Fibroblast of peridontal ligament (primary cell): ENCODE measurements at regions not wholly inside any gene's neighbourhood (a gene's known extent, or its start where the extent isn't known, plus 50 kb on each side); places are given as distances from the start of the nearest gene placed in this dataset.
A peak's percentile ranks its signal among the peaks of the same experiment; 100 is the strongest.
"Not testable (repeated sequence)": the region's sequence is repeated elsewhere in the genome, so short reads cannot be mapped to it uniquely, and the experiment has no call there.

ENCODE experiments used
- DNase-seq: peaks from one replicate; pipeline ENCODE4 v3.0.0-alpha.2; 2010; ENCODE audit errors: extremely low read depth

DNA sequence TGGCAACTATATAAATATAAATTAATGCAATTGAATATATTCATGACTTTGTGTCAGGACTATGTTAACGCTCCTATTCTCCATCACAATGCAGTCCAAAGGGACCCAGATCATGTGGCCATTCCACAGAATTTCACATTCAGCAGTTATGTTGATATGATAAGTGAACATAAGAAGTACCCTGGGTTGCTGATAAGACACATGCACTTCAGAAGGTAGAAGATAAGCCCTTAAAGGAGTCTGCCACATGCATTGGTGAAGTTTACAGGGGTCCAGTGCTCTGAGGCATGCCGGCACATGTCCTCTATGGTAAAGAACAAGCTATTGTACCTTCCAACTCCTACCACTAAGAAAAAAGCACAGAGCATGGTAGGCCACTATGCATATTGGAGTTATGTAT lies 76.4 kb downstream of the PHAX start:
- no peak for DNase-seq

DNA sequence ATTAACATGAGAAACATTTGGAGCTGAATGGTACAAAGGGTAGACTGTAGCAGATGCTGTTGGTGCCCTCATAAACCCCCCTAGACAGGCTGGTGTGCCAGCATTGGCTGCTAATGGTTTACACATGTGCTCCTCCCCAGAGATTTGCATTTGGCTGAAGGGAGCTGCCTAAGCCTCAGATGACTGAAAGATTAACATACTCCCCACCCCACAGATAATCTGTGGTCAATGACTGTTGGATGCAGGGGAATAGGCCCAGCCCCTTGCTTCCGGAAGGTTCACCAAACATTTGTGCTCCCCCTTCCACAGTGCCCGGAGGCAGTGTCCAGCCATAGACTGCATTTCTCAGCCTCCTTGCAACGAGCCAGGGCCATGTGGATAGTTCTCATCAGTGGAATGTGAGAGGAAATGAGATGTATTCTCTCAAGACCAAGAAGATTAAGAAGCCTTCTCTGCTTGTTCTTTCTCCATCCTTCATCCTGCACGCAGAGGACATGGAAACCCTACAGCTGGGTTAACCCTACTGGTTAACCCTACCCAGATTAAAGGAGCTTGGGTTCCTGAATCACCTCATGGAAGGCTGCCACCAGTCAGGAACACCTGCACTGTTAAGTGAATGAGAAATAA lies 79.6 kb downstream of the PHAX start:
- DNase-seq = peak; percentile 86

DNA sequence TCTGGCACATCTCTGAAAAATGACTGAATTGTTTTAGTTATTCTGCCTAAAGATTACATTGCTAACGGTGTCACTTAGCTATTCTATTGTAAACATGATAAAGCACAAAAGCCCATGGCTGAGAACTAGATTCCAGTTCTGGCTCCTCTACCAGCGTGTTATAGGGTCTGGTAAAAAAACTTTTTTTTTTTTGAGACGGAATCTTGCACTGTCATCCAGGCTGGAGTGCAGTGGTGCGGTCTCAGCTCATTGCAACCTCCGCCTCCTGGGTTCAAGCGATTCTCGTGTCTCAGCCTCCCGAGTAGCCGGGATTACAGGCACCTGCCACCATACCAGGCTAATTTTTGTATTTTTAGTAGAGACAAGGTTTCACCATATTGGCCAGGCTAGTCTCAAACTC lies 80.6 kb downstream of the PHAX start:
- not testable (repeated sequence) for DNase-seq

DNA sequence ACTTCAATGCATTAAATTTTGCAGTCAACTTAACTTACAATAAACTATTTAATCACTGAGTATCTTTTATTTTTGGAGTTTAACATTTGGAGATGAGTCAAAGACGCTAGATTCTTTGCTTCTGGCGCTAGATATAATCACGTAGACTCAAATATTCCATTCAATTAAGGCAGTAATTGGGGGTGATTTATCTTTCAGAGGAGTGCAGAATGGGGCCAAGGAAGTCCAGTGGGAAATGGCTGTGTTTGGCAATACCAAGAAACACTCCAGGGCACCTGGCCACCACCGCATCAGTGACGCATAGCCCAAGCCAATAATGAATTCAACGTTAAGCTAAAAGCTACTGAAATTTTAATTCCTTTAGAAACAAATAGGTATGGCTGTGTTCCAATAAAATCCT lies 81.2 kb downstream of the PHAX start:
- DNase-seq = no peak

DNA sequence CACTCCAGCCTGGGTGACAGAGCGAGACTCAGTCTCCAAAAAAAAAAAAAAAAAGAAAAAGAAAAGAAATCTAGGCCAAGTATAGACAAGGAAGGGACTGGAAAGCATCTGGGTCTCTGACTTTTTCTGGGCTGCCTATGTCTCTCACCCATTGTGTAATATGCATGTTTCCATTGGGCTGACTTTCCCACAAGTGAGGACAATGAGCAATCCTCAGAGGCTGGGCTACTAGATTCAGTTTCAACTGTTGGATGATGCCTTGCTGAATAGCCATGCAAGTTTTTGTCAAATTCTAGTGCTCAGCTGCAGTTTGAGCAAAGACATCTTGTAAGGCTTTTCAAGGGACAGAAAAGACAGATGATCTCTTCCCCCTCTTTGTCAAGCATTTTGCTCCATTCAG lies 82.1 kb downstream of the PHAX start:
- no peak for DNase-seq

DNA sequence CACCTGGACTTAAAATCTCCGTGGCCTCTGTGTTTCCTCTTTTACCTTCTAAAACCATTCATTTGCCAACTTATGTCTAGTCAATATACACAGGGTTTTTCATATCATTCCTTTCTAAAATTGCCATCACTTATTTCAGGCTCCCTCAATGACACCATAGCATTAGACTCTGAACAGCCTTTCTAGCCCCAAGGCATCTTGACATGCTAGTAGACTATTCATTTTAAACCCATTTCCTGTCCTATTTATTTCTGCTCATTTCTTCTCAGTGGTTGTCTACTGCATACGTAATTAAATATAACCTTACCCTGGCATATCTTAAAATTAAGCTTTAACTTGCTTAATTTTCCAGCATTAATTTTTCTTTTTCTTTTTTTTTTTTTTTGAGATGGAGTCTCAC lies 83.2 kb downstream of the PHAX start:
- no peak for DNase-seq

DNA sequence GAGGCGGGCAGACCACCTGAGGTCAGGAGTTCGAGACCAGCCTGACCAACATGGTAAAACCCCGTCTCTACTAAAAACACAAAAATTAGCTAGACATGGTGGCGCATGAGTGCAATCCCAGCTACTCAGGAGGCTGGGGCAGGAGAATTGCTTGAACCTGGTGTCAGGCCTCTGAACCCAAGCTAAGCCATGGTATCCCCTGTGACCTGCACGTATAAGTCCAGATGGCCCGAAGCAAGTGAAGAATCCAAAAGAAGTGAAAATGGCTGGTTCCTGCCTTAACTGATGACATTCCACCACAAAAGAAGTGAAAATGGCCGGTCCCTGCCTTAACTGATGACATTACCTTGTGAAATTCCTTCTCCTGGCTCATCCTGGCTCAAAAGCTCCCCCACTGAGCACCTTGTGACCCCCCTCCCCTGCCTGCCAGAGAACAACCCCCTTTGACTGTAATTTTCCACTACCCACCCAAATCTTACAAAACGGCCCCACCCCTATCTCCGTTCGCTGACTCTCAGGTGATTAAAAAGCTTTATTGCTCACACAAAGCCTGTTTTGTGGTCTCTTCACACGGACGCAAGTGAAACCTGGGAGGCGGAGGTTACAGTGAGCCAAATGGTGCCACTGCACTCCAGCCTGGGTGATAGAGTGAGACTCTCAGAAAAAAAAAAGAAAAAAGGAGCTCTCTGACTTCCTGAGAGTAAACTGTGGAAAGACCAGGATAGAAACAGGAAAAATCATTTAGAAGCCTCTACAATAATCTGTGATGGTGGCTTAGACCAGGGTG lies 84.1 kb downstream of the PHAX start:
- not testable (repeated sequence) for DNase-seq

DNA sequence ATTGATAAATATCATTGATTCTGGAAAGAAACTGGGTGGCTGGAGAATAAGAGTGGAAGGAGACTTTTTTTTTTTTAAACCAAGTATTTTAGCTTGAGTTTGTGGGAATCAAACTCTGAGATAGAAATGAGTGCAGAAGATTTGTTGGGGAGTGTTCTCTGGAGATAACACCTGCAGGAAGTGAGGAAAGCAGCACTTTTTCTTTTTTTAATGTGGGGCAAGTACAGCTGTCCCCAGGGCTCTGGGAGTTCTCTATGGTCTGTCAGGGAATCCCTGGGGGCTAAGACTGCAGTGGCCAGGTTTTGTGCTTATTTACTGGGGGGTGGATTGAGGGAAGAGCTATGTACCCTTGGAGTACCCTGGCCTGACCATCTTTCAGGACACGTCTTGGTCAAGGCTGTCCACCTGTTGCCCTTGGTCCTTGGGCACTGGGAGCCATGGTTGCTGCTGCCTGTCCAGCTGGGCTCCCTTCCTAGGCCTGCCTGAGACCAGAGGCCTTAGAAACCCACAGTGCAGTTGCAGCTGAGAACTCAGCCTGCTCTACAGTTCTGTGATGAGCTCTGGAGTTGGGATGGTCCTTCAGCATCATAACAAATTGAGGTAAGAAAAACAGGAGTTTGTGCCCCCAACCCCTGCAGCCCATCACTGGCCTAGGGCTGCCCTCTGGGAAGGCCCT lies 85.8 kb downstream of the PHAX start:
- DNase-seq = no peak

DNA sequence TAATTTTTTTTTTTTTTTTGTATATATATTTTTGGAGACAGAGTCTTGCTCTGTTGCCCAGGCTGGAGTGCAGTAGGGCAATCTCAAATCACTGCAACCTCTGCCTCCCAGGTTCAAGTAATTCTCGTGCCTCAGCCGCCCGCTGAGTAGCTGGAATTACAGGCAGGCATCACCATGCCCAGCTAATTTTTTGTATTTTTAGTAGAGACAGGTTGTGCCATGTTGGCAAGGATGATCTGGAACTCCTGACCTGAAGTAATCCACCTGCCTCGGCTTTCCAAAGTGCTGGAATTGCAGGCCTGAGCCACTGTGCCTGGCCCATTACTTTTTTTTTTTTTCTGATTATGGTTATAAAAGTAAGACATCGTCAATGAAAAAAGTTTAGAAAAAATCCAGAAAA lies 84.0 kb upstream of the LMNB1 start:
- DNase-seq = no peak

DNA sequence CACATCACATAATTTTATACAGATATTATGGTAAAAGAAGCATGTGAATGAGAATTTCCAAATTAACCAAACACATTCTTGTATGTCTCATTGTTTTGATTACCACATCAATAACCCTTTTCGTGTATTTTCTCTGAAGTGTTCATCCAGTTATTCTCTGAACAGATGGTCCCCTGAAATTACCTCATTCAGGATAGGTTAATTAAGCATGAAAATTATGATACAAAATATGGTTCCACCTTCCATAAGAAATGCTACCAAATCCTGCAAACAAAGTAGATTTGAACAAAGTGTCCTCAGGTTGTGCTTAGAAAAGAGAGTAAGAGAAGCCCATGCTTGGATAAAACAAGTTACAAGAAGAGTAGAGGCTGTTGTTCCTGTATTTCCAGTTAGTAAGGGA lies 83.1 kb upstream of the LMNB1 start:
- DNase-seq = no peak

DNA sequence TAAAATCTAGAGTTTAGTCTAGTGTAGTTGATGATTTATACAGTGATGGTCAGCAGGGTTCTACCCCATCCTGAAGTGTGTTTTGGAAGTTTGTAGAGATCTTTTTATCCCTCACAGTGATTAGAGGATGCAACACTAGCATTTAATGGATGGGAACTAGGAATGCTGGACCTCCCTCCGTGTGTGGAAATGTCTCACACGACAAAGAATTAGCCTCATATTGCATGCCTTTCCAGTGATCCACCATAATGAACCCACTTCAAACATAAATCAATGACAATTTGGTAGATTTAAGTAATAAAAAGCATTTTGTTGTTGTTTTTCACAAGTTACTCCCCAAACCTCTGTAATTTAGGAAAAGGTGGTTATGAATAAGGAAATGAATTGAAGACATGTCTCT lies 82.5 kb upstream of the LMNB1 start:
- DNase-seq = no peak

DNA sequence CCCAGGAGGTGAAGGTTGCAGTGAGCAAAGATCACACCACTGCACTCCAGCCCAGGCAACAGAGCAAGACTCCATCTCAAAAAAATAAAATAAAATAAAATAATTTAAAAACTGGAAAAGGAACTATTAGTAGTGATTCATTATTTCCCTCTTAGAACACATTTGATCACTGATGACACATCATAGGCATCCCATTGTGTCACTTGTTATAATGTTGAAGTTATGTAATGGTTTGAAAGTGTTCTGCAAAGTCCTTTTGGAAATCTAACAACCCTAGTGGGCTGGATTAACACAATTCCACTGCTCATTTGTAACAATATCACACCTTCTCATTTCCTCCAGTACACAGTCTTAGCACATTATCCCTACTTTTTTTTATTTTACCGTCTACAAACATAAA lies 81.8 kb upstream of the LMNB1 start:
- no peak for DNase-seq

DNA sequence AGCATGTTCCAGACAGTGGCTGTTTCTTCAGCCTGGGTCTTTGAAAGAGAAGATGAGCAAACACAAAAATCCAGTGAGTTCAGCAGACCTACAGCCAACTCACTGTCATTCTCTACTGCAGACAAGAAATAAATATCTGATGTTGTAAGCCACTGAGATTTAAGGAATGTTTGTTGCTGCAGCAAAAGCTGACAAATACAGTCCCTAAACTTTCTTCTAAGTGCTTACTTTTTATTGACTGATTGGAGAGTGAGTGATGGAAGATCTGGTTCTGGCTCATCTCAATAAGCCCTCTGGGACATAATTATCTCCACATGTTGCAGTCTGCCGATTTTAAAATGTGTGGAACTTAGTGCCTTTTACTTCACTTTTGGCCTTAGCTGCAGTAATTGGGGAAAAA lies 69.9 kb upstream of the LMNB1 start:
- peak; percentile 5 for DNase-seq

DNA sequence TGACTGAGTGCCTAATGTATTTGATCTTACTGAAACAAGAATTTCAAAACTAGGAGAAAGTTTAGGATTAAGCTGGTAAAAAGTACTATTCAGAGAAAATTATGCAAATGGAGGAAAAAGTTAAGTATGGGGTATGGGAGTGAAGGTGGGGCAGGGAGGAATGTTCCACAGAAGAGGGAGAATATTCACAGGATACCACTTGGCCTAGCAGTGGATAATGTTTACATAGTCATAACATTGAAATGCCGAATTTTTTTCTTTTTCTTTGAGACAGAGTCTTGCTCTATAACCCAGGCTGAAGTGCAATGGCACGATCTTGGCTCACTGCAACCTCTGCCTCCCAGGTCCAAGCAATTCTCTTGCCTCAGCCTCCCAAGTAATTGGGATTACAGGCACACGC lies 61.2 kb upstream of the LMNB1 start:
- no peak for DNase-seq

DNA sequence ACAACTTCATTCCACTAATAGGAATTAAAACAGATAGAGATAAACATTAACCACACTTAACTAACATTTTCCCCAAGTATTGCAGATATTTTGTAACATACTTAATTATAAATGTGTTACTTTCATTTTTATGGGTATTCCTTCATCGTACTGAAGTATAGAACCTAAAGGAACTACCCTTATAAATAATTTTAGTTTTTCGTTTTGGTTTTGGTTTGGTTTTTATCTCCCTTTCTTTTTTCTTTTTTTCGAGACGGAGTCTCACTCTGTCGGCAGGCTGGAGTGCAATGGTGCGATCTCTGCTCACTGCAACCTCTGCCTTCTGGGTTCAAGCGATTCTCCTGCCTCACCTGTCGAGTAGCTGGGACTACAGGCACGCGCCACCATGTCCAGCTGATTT lies 60.1 kb upstream of the LMNB1 start:
- DNase-seq = no peak

DNA sequence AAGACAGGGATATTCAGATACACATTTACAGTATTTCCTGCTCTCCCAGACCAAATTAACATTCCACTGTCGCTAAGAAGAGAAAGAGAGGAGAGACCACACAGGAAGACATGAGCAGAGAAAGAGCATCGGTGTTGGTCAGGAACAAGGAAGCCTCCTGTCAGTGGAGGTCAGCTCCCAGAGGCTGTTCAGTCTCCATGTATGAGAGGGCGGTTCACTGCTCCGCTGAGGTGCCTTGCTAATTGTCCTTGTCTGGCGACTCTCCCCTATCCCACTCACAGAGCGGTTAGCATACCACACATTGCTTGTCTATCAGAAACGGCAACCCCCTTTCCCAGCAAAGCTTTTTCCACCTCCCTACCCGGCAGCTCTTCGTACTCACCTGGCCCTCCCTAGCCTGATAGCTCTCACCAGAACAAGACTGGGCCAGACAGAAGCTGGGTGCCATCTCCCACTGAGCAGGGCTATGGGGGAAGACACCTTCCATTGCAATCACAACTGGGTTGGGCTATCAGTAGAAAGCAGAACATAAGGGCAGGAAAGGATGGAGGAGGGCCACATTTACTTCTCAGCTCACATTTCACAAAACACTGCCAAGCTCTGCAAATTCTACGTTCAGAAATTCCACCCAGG lies 58.6 kb upstream of the LMNB1 start:
- no peak for DNase-seq

DNA sequence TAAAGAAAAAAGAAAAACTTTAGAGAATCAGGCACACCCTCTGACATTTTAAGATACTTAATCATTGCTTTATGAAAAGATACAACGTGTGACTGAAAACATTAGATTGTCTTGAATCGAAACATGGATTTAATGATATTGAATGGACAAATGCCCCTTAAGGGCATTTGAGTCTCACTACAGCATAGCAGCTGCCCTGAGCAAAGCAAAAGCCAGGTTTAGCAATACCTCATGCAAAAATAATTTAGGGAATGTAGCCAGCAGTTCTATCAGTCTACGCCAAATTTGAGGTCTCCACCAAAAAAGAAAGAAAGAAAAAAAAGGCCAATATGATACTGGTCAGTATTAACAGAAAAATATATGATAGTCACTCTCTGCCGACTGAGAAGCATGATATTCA lies 56.6 kb upstream of the LMNB1 start:
- DNase-seq = no peak

DNA sequence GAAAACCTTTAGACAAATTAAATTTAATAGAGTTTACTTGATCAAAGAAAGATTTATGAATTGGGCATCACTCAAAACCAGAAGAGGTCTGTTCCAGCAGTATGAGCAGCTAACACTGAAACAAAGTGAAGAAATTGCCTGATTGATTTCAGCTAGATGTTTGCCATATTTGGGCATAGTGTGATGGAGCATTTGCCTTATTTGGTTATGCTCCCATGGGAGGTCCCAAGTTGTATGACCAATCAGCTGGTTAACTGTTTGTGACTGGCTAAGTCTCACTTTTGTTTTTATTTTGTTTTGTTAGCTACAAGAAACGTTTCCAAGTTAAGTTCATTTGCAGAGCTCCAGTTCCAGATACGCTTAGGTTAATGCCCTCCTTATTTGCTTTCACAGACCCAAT lies 53.3 kb upstream of the LMNB1 start:
- no peak for DNase-seq
